HepG2 (cell line): ENCODE measurements at regions not wholly inside any gene's neighbourhood (a gene's known extent, or its start where the extent isn't known, plus 50 kb on each side); places are given as distances from the start of the nearest gene placed in this dataset.

ENCODE experiments used
- ATAC-seq: fragments of 200-7000 bp; cut with Tn5 transposase; 3 replicates; pipeline ENCODE4 v1.9.1; 2020; ENCODE audit warnings: mild to moderate bottlenecking, moderate library complexity
- BruUV-seq: library from RNA; stranded (reverse); fragments of 400-500 nt; replicated peaks from 2 replicates; lab custom pipeline; 2021; lab: Mats Ljungman, UMichigan
- CTCF ChIA-PET: fragments of 300-600 bp; formaldehyde crosslinking; extraction: SDS; loops from one replicate; lab custom pipeline; 2021; ENCODE audit warnings: low total read pairs, inconsistent platforms, low intra/inter-chr PET ratio; lab: Yijun Ruan, JAX
- POLR2A ChIA-PET: fragments of 350-600 bp; sonication (Branson Sonifier 250); formaldehyde crosslinking; loops from one replicate; lab custom pipeline; 2020; ENCODE audit warnings: antibody characterized with exemption, inconsistent platforms; lab: Yijun Ruan, JAX
- DNase-seq: peaks from one replicate; pipeline ENCODE4 v3.0.0-alpha.2; 2015; ENCODE audit warnings: low spot score
- FAIRE-seq: peaks from 3 replicates; lab custom pipeline; 2011; peaks lifted over from hg19 to GRCh38; lab: Jason Lieb, UNC
- H2AFZ ChIP-seq: one replicate; pipeline ENCODE4 v1.6.1; 2011; ENCODE audit warnings: low read length, inconsistent platforms
- H3K27ac ChIP-seq: fragments of 300-600 bp; 3 replicates; pipeline ENCODE4 v1.8.0; 2011; ENCODE audit warnings: mixed run types, mild to moderate bottlenecking, mixed read lengths, low read length, inconsistent platforms; ENCODE audit not compliant: insufficient read depth; ENCODE audit errors: extremely low read length
- H3K27me3 ChIP-seq, 2 experiments: fragments of 200-600 bp in 1 of 2; 2 replicates in 1 of 2; 3 replicates in 1 of 2; pipeline versions ENCODE4 v1.6.0 to v1.8.0; 2011; ENCODE audit warnings: low read length in 2 of 2, mild to moderate bottlenecking in 2 of 2, moderate library complexity in 2 of 2, inconsistent platforms in 1 of 2; ENCODE audit not compliant: insufficient read depth in 2 of 2, control insufficient read depth in 1 of 2
- H3K36me3 ChIP-seq, 2 experiments: fragments of 200-600 bp in 1 of 2; replicated peaks in 1 of 2; 2 replicates in 1 of 2; 3 replicates in 1 of 2; pipeline versions ENCODE4 v1.5.1 to v1.8.0; 2011; ENCODE audit warnings: low read length in 2 of 2, inconsistent platforms in 1 of 2; ENCODE audit not compliant: insufficient read depth in 2 of 2, control insufficient read depth in 1 of 2
- H3K4me1 ChIP-seq: 2 replicates; pipeline ENCODE4 v1.5.1; 2012; ENCODE audit warnings: low read length, inconsistent platforms; ENCODE audit not compliant: insufficient read depth
- H3K4me2 ChIP-seq: 2 replicates; pipeline ENCODE4 v1.6.0; 2011; ENCODE audit warnings: low read depth, low read length, inconsistent platforms
- H3K4me3 ChIP-seq, 3 experiments: fragments of 200-600 bp in 1 of 3; sonication (generic), shearing (Covaris generic) in 1 of 3; replicated peaks in 1 of 3; 2 replicates each; pipeline ENCODE4 v1.5.1; 2011 to 2016; ENCODE audit warnings: low read length in 3 of 3, inconsistent platforms in 2 of 3, low read depth in 2 of 3, mild to moderate bottlenecking in 2 of 3, control low read depth in 1 of 3, mixed read lengths in 1 of 3; ENCODE audit not compliant: insufficient read depth in 1 of 3
- H3K79me2 ChIP-seq: one replicate; pipeline ENCODE4 v1.6.1; 2011; ENCODE audit warnings: low read length, inconsistent platforms; ENCODE audit not compliant: insufficient read depth
- H3K9ac ChIP-seq: 2 replicates; pipeline ENCODE4 v1.6.0; 2011; ENCODE audit warnings: mild to moderate bottlenecking, low read depth, low read length, inconsistent platforms; ENCODE audit not compliant: insufficient read depth
- H3K9me3 ChIP-seq: 2 replicates; pipeline ENCODE4 v1.5.1; 2012; ENCODE audit warnings: mild to moderate bottlenecking, low read length
- H4K20me1 ChIP-seq: 2 replicates; pipeline ENCODE4 v1.6.0; 2011; ENCODE audit warnings: inconsistent platforms, mild to moderate bottlenecking, low read length, moderate library complexity; ENCODE audit not compliant: insufficient read depth
- BCL6 ChIP-seq: IDR thresholded peaks from 2 replicates; pipeline ENCODE4 v1.6.1; 2016; ENCODE audit warnings: missing genetic modification reagents, missing compliant biosample characterization
- CBX5 ChIP-seq: sonication (generic); formaldehyde crosslinking; IDR thresholded peaks from 2 replicates; pipeline ENCODE4 v1.4.0; 2020; ENCODE audit warnings: missing genetic modification reagents, borderline replicate concordance
- CREM ChIP-seq, 2 experiments: sonication (generic) in 1 of 2; formaldehyde crosslinking in 1 of 2; IDR thresholded peaks; 2 replicates each; pipeline versions ENCODE4 v1.4.0 to v1.6.1; 2016 to 2020; ENCODE audit warnings: antibody characterized with exemption in 1 of 2, mild to moderate bottlenecking in 1 of 2, missing genetic modification reagents in 1 of 2
- NPAS2 ChIP-seq: sonication (generic); formaldehyde crosslinking; IDR thresholded peaks from 2 replicates; pipeline ENCODE4 v1.8.0; 2022; ENCODE audit warnings: mild to moderate bottlenecking, missing genetic modification reagents, borderline replicate concordance
- PHF8 ChIP-seq: sonication (generic); formaldehyde crosslinking; IDR thresholded peaks from 2 replicates; pipeline ENCODE4 v1.5.0; 2020; ENCODE audit warnings: missing genetic modification reagents
- RXRB ChIP-seq: IDR thresholded peaks from 2 replicates; pipeline ENCODE4 v1.6.1; 2016; ENCODE audit warnings: borderline replicate concordance, missing genetic modification reagents, missing compliant biosample characterization
- SIX4 ChIP-seq: sonication (generic); formaldehyde crosslinking; IDR thresholded peaks from 2 replicates; pipeline ENCODE4 v1.4.0; 2020; ENCODE audit warnings: missing genetic modification reagents
- TAF15 ChIP-seq: fragments of 200-400 bp; formaldehyde crosslinking; IDR thresholded peaks from one replicate; pipeline ENCODE4 v1.6.1; 2018; ENCODE audit warnings: mild to moderate bottlenecking, low read depth, low read length; ENCODE audit not compliant: poor library complexity, severe bottlenecking
- ZNF660 ChIP-seq: sonication (generic); formaldehyde crosslinking; IDR thresholded peaks from 2 replicates; pipeline ENCODE4 v1.5.1; 2020; ENCODE audit warnings: mild to moderate bottlenecking, low read depth, missing genetic modification reagents, borderline replicate concordance
- WGBS: methylation state at CpG from one replicate; pipeline ENCODE4 v1.1.6; 2017; ENCODE audit warnings: low lambda C conversion rate; 5-methylcytosine and 5-hydroxymethylcytosine counted together
- in situ Hi-C: cut with HindIII; loops from 2 replicates; pipeline ENCODE4 v1.10.0; 2017; ENCODE audit warnings: low pct_unique_long_range_greater_than_20kb; ENCODE audit not compliant: extremely low pct_ligation_motif_present
- intact Hi-C: fragments of 100-400 bp; cut with micrococcal nuclease; formaldehyde crosslinking; loops from one replicate; pipeline ENCODE4 v1.10.0; 2022; ENCODE audit not compliant: unreplicated experiment
- TF ChIP-seq, protein P1 (sequence below): sonication (generic); formaldehyde crosslinking; IDR thresholded peaks from 2 replicates; pipeline ENCODE4 v1.5.1; 2020; ENCODE audit warnings: missing genetic modification reagents, mild to moderate bottlenecking, borderline replicate concordance
- TF ChIP-seq, protein P2 (sequence below): sonication (generic); formaldehyde crosslinking; IDR thresholded peaks from 2 replicates; pipeline ENCODE4 v1.8.1; 2022; ENCODE audit warnings: mild to moderate bottlenecking, missing genetic modification reagents

GRCh38 chr2:122851972-122852531 is 1096.6 kb downstream of the TSN start:
- ATAC-seq, result no peak
- H3K36me3 ChIP-seq, result no peaks in the 10 kb centered on the region
- CTCF ChIA-PET, result no interaction called here

More at GRCh38 chr2:122851972-122852531, 1096.6 kb downstream of the TSN start:
- in situ Hi-C loops (no loop called here), intact Hi-C loops (no loop called here)
- WGBS, result 11% methylated on average over 4 of the region's 4 CpGs
- no peaks in the 10 kb centered on the region for H3K4me1 ChIP-seq
- FAIRE-seq, result no peak
- H3K27me3 ChIP-seq, result no peaks in the 10 kb centered on the region
- no peak overlapping the region for H3K27ac ChIP-seq
- peaks cover 3% of the 10 kb centered on the region; the same call in 1 of the 2 replicates for H3K9me3 ChIP-seq
- no peak for DNase-seq
- no peaks in the 10 kb centered on the region for H3K79me2 ChIP-seq
- no peaks in the 10 kb centered on the region for H4K20me1 ChIP-seq
- no peak overlapping the region for H3K4me2 ChIP-seq
- H3K4me3 ChIP-seq, result no peak overlapping the region
- no TSS peak for BruUV-seq
- H2AFZ ChIP-seq, result no peak overlapping the region
- H3K9ac ChIP-seq, result no peak overlapping the region
- TF ChIP-seq SIX4, result no peak
- TF ChIP-seq BCL6, result no peak
- TF ChIP-seq, protein P1, sequence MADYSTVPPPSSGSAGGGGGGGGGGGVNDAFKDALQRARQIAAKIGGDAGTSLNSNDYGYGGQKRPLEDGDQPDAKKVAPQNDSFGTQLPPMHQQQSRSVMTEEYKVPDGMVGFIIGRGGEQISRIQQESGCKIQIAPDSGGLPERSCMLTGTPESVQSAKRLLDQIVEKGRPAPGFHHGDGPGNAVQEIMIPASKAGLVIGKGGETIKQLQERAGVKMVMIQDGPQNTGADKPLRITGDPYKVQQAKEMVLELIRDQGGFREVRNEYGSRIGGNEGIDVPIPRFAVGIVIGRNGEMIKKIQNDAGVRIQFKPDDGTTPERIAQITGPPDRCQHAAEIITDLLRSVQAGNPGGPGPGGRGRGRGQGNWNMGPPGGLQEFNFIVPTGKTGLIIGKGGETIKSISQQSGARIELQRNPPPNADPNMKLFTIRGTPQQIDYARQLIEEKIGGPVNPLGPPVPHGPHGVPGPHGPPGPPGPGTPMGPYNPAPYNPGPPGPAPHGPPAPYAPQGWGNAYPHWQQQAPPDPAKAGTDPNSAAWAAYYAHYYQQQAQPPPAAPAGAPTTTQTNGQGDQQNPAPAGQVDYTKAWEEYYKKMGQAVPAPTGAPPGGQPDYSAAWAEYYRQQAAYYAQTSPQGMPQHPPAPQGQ (CRISPR knock-in tag), result no peak
- TF ChIP-seq TAF15, result no peak
- TF ChIP-seq CREM (IDR thresholded peaks at IDR 0.05), result no peak
- TF ChIP-seq CREM (CRISPR knock-in tag; IDR thresholded peaks at IDR 0.05), result no peak
- no peak for TF ChIP-seq CBX5 (CRISPR knock-in tag)
- TF ChIP-seq RXRB (CRISPR knock-in tag), result no peak
- no peak for TF ChIP-seq NPAS2 (CRISPR knock-in tag)
- TF ChIP-seq ZNF660, result no peak
- no peak for TF ChIP-seq PHF8 (CRISPR knock-in tag)
- TF ChIP-seq, protein P2, sequence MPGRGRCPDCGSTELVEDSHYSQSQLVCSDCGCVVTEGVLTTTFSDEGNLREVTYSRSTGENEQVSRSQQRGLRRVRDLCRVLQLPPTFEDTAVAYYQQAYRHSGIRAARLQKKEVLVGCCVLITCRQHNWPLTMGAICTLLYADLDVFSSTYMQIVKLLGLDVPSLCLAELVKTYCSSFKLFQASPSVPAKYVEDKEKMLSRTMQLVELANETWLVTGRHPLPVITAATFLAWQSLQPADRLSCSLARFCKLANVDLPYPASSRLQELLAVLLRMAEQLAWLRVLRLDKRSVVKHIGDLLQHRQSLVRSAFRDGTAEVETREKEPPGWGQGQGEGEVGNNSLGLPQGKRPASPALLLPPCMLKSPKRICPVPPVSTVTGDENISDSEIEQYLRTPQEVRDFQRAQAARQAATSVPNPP (CRISPR knock-in tag), result no peak
- POLR2A ChIA-PET, result no interaction called here
